Loucy (cell line): ENCODE measurements at regions not wholly inside any gene's neighbourhood (a gene's known extent, or its start where the extent isn't known, plus 50 kb on each side); places are given as distances from the start of the nearest gene placed in this dataset.

Source experiments
- H2AFZ ChIP-seq: fragments of 200-600 bp; sonication (generic); 2 replicates; pipeline ENCODE4 v1.6.0; 2016; ENCODE audit warnings: antibody characterized with exemption, mild to moderate bottlenecking, low read length, moderate library complexity
- H3F3A ChIP-seq: fragments of 200-600 bp; 2 replicates; pipeline ENCODE4 v1.6.0; 2016; ENCODE audit warnings: antibody characterized with exemption, low read depth, mild to moderate bottlenecking
- H3K27me3 ChIP-seq: fragments of 200-600 bp; sonication (generic); 2 replicates; pipeline ENCODE4 v1.6.1; 2014; ENCODE audit warnings: low read length, mild to moderate bottlenecking; ENCODE audit not compliant: insufficient read depth, poor library complexity, severe bottlenecking
- H3K36me3 ChIP-seq: fragments of 200-600 bp; sonication (generic); 2 replicates; pipeline ENCODE4 v1.6.1; 2016; ENCODE audit warnings: low read length; ENCODE audit not compliant: insufficient read depth
- H3K4me1 ChIP-seq: fragments of 200-600 bp; sonication (generic); 2 replicates; pipeline ENCODE4 v1.5.1; 2014; ENCODE audit warnings: low read length, mild to moderate bottlenecking; ENCODE audit not compliant: insufficient read depth, poor library complexity, severe bottlenecking
- H3K4me2 ChIP-seq: fragments of 200-600 bp; sonication (generic); 2 replicates; pipeline ENCODE4 v1.6.0; 2014; ENCODE audit warnings: antibody characterized with exemption, low read length, low read depth, mild to moderate bottlenecking; ENCODE audit not compliant: poor library complexity, severe bottlenecking
- H3K4me3 ChIP-seq: fragments of 200-600 bp; sonication (generic); 2 replicates; pipeline ENCODE4 v1.5.1; 2014; ENCODE audit warnings: low read length, mild to moderate bottlenecking, mixed read lengths; ENCODE audit not compliant: poor library complexity, severe bottlenecking
- H3K79me2 ChIP-seq: fragments of 200-600 bp; sonication (generic); 2 replicates; pipeline ENCODE4 v1.6.1; 2014; ENCODE audit warnings: low read length; ENCODE audit not compliant: insufficient read depth
- H3K9ac ChIP-seq: fragments of 200-600 bp; sonication (generic); 2 replicates; pipeline ENCODE4 v1.6.0; 2014; ENCODE audit warnings: mild to moderate bottlenecking, low read depth, low read length, moderate library complexity; ENCODE audit not compliant: poor library complexity, severe bottlenecking
- H3K9me2 ChIP-seq: fragments of 200-600 bp; sonication (generic); replicated peaks from 2 replicates; pipeline ENCODE4 v1.6.1; 2016; ENCODE audit warnings: low read depth, low read length, mixed read lengths
- H3K9me3 ChIP-seq: fragments of 200-600 bp; sonication (generic); 2 replicates; pipeline ENCODE4 v1.6.1; 2014; ENCODE audit warnings: mild to moderate bottlenecking, antibody characterized with exemption, low read length, low read depth; ENCODE audit not compliant: insufficient read depth
- H4K20me1 ChIP-seq: fragments of 200-600 bp; sonication (generic); 2 replicates; pipeline ENCODE4 v1.6.0; 2014; ENCODE audit warnings: antibody characterized with exemption, low read length, mild to moderate bottlenecking; ENCODE audit not compliant: insufficient read depth, poor library complexity, severe bottlenecking
- CTCF ChIP-seq: fragments of 200-600 bp; sonication (generic); conservative IDR thresholded peaks from 2 replicates; pipeline ENCODE4 v1.5.1; 2014; ENCODE audit warnings: mild to moderate bottlenecking, antibody characterized with exemption, low read length
- EZH2phosphoT487 ChIP-seq: fragments of 200-600 bp; IDR thresholded peaks from 2 replicates; pipeline ENCODE4 v1.6.1; 2018; ENCODE audit warnings: antibody characterized with exemption, mild to moderate bottlenecking, moderate library complexity, borderline replicate concordance

- TF ChIP-seq CTCF (no peak), EZH2phosphoT487 (no peak)
- H3K4me2 ChIP-seq = peak overlapping the region; percentile 66
- no peaks in the 10 kb centered on the region for H3K27me3 ChIP-seq
- H3K4me3 ChIP-seq = peak overlapping the region; percentile 53
- H3K9me2 ChIP-seq = no peaks in the 10 kb centered on the region
- H3F3A ChIP-seq = no peaks in the 10 kb centered on the region
- H3K4me1 ChIP-seq = peaks cover 38% of the 10 kb centered on the region
- H3K36me3 ChIP-seq = no peaks in the 10 kb centered on the region
- H3K9ac ChIP-seq = peak overlapping the region; percentile 55
- peak overlapping the region; percentile 8; the same call in 1 of the 2 replicates for H2AFZ ChIP-seq
- no peaks in the 10 kb centered on the region for H3K79me2 ChIP-seq
- no peaks in the 10 kb centered on the region for H4K20me1 ChIP-seq
- no peaks in the 10 kb centered on the region for H3K9me3 ChIP-seq
These were observed 645.0 kb downstream of the PTPRC start for GRCh38 chr1:199283794-199284193.

GRCh38 chr1:199287206-199287605 is 648.4 kb downstream of the PTPRC start:
- TF ChIP-seq CTCF = no peak
- TF ChIP-seq EZH2phosphoT487 = no peak
- H3F3A ChIP-seq = no peaks in the 10 kb centered on the region
- H3K36me3 ChIP-seq = no peaks in the 10 kb centered on the region
- H3K79me2 ChIP-seq = no peaks in the 10 kb centered on the region
- no peak overlapping the region for H3K4me2 ChIP-seq
- H3K4me1 ChIP-seq = peaks cover 30% of the 10 kb centered on the region
- H2AFZ ChIP-seq = no peak overlapping the region
- H3K4me3 ChIP-seq = no peak overlapping the region
- no peaks in the 10 kb centered on the region for H3K27me3 ChIP-seq
- H3K9me2 ChIP-seq = no peaks in the 10 kb centered on the region
- no peak overlapping the region for H3K9ac ChIP-seq
- H3K9me3 ChIP-seq = no peaks in the 10 kb centered on the region
- no peaks in the 10 kb centered on the region for H4K20me1 ChIP-seq

DNA sequence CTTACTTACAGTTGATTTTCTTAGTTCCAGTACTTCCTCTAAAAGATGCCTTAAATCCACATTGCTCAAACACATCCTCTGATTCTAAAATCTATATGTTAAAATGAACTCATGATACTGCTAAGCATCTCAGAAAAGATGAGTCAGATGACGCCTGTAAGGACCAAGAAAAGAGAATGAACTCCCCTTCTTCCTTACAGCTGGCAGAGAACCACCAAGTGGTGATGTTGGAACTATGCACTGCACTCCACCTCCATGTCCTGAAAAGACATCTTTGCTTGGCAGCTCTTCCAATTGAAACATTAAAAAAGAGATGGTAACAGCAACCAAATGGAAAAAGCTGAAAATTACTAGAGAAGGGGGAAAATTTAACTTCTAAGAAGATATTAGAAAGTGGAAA is 648.8 kb downstream of the PTPRC start:
- Histone ChIP-seq H2AFZ (no peak overlapping the region), H3K9ac (no peak overlapping the region), H3K27me3 (no peaks in the 10 kb centered on the region), H4K20me1 (no peaks in the 10 kb centered on the region), H3K79me2 (no peaks in the 10 kb centered on the region), H3K9me2 (no peaks in the 10 kb centered on the region), H3K4me1 (peaks cover 25% of the 10 kb centered on the region), H3K9me3 (no peaks in the 10 kb centered on the region), H3K4me3 (no peak overlapping the region), H3K36me3 (no peaks in the 10 kb centered on the region), H3K4me2 (no peak overlapping the region), H3F3A (no peaks in the 10 kb centered on the region)
- TF ChIP-seq CTCF = peak; percentile 37
- TF ChIP-seq EZH2phosphoT487 = no peak
